CD4-positive, alpha-beta T cell treated with Interleukin-10 for 1 hour (primary cell): ENCODE measurements at regions not wholly inside any gene's neighbourhood (a gene's known extent, or its start where the extent isn't known, plus 50 kb on each side); places are given as distances from the start of the nearest gene placed in this dataset.

Source experiments
- DNase-seq: peaks from one replicate; pipeline ENCODE4 v3.0.0-alpha.2; 2020

DNA sequence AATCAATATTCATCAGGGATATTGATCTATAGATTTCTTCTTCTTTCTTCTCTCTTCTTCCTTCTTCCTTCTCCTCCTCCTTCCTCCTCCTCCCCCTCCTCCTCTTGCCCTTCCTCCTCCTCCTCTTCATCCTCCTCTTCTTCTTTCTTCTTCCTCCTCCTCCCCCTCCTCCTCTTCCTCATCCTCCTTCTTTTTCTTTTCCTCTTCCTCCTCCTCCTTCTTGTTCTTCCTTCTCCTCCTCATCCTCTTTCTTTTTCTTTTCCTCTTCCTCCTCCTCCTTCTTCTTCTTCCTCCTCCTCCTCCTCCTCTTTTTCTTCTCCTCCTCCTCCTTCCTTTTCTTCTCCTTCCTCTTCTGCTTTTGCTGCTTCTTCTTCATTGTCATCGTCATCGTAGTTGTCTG, 52.4 kb upstream of the SERINC1 start:
- no peak for DNase-seq

DNA sequence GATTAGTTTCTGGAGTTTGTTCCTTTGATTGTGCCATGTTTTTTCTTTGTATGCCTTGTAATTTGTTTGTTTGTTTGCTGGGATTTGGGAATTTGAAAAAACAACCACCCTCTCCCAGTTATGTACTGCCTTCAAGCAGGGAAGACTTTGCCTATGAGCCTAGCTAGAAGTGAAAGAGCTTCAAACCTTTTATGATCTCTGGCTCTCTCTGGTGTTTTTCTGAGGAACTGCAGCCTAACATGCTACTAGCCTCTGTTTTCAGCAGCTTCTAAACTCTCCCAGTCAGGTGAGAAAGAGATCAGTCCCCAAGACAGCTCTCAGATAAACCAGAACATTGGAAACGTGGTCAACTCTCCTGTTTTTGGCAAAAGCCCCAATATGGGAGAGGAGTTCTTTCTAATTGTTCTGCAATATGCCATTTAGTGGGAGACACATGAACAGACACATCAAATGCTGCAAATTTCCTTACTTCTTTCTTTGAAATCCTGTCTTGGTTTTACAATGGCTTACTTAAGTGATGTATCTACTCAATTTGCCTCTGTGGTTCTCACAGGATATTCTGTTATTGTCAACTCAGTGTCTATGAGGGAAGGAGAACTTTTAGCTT, 58.9 kb upstream of the SERINC1 start:
- peak; percentile 73 for DNase-seq

DNA sequence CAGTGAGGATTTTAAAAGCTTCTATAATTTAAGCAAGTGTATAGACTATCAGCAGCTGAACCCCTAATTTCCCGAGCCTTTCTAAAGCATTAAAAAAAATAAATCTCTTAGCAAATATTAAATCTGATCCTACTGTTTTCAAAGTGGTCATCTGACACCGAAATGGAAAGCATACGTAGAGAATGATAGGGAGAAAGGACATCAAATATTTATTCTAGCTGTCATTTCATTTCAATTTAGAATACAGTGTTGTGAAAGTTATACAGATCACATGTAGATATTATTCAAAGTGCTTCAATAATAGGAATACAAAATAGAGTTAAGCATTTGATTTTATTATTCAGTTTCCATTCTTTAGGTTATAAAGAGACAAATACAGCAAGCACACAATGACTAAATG, 61.9 kb upstream of the PKIB start:
- DNase-seq, result no peak

DNA sequence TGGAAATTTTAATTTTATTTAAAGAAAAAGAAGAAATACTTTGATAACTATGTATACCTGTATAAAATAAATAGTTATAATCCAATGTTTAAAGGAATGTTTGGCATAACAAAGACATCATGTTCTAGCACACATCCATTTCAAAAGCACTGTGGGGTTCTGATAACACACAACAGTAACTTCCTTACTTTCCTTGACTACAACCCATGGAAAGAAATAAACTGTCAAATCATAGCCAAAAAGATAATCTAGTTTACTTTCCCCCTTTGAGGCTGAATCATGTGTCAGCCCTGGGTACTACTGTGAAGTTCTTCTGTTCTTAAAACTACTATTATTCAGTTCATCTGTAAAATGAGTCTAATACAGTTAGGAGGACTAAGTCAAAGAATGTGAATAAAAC, 61.4 kb upstream of the PKIB start:
- DNase-seq, result no peak

DNA sequence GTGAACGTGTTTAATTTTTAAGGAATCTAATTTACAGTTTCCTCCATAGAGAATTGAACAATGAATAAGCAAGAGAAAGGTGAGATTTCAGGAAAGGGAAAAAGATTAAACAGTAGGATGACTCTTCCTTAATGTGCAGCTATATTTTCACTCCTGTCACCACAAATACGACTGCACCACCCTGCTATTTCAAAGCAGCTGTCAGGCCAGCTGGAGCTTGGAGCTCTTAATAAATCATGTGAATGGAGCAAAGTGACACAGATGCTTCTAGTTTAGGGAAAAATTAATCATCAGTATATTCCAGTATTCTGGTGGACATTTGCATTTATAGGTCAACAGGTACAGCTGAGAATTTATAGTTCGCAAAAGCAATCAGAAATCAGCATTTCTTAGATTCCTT, 56.5 kb upstream of the PKIB start:
- no peak for DNase-seq

DNA sequence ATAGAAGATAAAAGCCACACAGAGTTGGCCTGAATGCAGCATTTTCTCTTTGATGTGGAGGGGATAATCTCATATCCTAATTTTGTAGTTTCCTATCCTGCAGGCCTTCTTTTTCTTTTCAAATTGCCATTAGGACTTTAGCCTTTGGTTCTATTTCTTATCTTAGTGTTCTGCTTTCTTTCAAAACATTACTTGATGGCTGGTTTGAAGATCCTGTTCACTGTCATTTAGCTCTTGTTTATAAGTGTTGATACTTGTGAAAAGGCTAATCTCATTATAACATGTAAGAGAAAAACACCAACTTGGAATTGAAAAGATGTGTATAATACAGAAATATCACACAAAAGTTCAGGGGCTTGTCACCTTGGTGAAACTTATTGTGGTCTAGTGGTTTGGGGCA, 54.6 kb upstream of the PKIB start:
- no peak for DNase-seq

DNA sequence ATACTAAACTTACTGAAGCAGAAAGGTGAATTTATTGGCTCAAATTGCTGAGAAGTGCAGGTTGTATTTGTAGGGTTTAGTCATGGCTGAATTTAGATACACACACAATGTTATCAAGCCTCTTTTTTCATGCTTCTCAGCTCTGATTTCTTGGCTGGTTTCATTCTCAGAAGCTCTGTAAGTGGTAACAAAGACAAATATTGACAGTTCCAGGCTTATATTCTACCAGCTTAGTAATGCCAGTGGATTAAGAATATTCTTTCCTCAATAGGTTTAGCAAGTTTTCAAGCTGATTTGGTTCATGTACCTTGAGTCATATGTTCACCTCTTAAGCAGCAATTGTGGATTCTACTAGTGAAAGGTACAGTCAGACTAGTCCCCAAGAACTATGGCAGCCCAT, 52.1 kb upstream of the PKIB start:
- no peak for DNase-seq
